ENCODE measurements at regions not wholly inside any gene's neighbourhood (a gene's known extent, or its start where the extent isn't known, plus 50 kb on each side); places are given as distances from the start of the nearest gene placed in this dataset.
"Not testable (repeated sequence)": the region's sequence is repeated elsewhere in the genome, so short reads cannot be mapped to it uniquely, and the experiment has no call there.

- in situ Hi-C loops (cut with MboI), result no loop called here
- H3K9me3 ChIP-seq (ENCODE audit: low read depth), result no peaks in the 10 kb centered on the region
- no peaks in the 10 kb centered on the region for H3K9me2 ChIP-seq (ENCODE audit: insufficient read depth)
- H2AFZ ChIP-seq, result no peak overlapping the region
- H4K20me1 ChIP-seq (ENCODE audit: insufficient read depth), result no peaks in the 10 kb centered on the region
- H3K4me2 ChIP-seq (ENCODE audit: unreplicated experiment), result no peak overlapping the region
- H3K4me1 ChIP-seq (ENCODE audit: insufficient read depth), result no peaks in the 10 kb centered on the region
- H3K36me3 ChIP-seq (ENCODE audit: low read depth), result no peaks in the 10 kb centered on the region
- H3K4me3 ChIP-seq, result no peak overlapping the region
- H3F3A ChIP-seq (ENCODE audit: insufficient read depth), result no peaks in the 10 kb centered on the region
- no peaks in the 10 kb centered on the region for H3K79me2 ChIP-seq (ENCODE audit: insufficient read depth)
- no peak overlapping the region for H3K27ac ChIP-seq
- TF ChIP-seq EZH2 (IDR thresholded peaks at IDR 0.05; ENCODE audit: insufficient read depth, poor library complexity, severe bottlenecking), result no peak
- TF ChIP-seq EZH2phosphoT487 (IDR thresholded peaks at IDR 0.05; ENCODE audit: insufficient read depth, low read depth), result no peak
- no peak overlapping the region for H3K9ac ChIP-seq
- DNase-seq, result no peak
- 51 to 53% methylated on average over 3 of the region's 3 CpGs for WGBS, 2 experiments (ENCODE audit: low coverage in 1 of 2, low lambda C conversion rate in 2 of 2, missing lambda C conversion rate in 2 of 2)
- no peaks in the 10 kb centered on the region for H3K27me3 ChIP-seq (replicated peaks; ENCODE audit: insufficient read depth)
Measured at GRCh38 chr2:187617120-187617519, 62.9 kb upstream of the TFPI start.

GRCh38 chr2:187617905-187618304 is 63.7 kb upstream of the TFPI start:
- H4K20me1 ChIP-seq (ENCODE audit: insufficient read depth), result no peaks in the 10 kb centered on the region
- no peaks in the 10 kb centered on the region for H3K79me2 ChIP-seq (ENCODE audit: insufficient read depth)
- no peaks in the 10 kb centered on the region for H3K4me1 ChIP-seq (ENCODE audit: insufficient read depth)
- in situ Hi-C loops (cut with MboI), result no loop called here
- no peak overlapping the region for H3K9ac ChIP-seq
- H3K4me3 ChIP-seq, result no peak overlapping the region
- H3K9me2 ChIP-seq (ENCODE audit: insufficient read depth), result no peaks in the 10 kb centered on the region
- no peak for TF ChIP-seq EZH2 (IDR thresholded peaks at IDR 0.05; ENCODE audit: insufficient read depth, poor library complexity, severe bottlenecking)
- H3K27me3 ChIP-seq (replicated peaks; ENCODE audit: insufficient read depth), result no peaks in the 10 kb centered on the region
- DNase-seq, result no peak
- no peaks in the 10 kb centered on the region for H3K36me3 ChIP-seq (ENCODE audit: low read depth)
- no peaks in the 10 kb centered on the region for H3K9me3 ChIP-seq (ENCODE audit: low read depth)
- no peak overlapping the region for H3K4me2 ChIP-seq (ENCODE audit: unreplicated experiment)
- no peaks in the 10 kb centered on the region for H3F3A ChIP-seq (ENCODE audit: insufficient read depth)
- no peak overlapping the region for H2AFZ ChIP-seq
- no peak overlapping the region for H3K27ac ChIP-seq

GRCh38 chr2:187618813-187619212 is 64.6 kb upstream of the TFPI start:
- H3K4me2 ChIP-seq (ENCODE audit: unreplicated experiment), result no peak overlapping the region

GRCh38 chr2:187627153-187627552 is 72.9 kb upstream of the TFPI start:
- Histone ChIP-seq H4K20me1 (ENCODE audit: insufficient read depth) (no peaks in the 10 kb centered on the region), H3K79me2 (ENCODE audit: insufficient read depth) (no peaks in the 10 kb centered on the region), H3K27me3 (replicated peaks; ENCODE audit: insufficient read depth) (no peaks in the 10 kb centered on the region), H3K27ac (no peak overlapping the region), H3K4me3 (no peak overlapping the region), H3K4me2 (ENCODE audit: unreplicated experiment) (no peak overlapping the region), H3K9me3 (ENCODE audit: low read depth) (no peaks in the 10 kb centered on the region), H2AFZ (no peak overlapping the region), H3K9ac (no peak overlapping the region), H3K4me1 (ENCODE audit: insufficient read depth) (no peaks in the 10 kb centered on the region), H3F3A (ENCODE audit: insufficient read depth) (no peaks in the 10 kb centered on the region), H3K9me2 (ENCODE audit: insufficient read depth) (no peaks in the 10 kb centered on the region), H3K36me3 (ENCODE audit: low read depth) (no peaks in the 10 kb centered on the region)
- no peak for DNase-seq
- 83 to 87% methylated on average over 3 of the region's 3 CpGs for WGBS, 2 experiments (ENCODE audit: low coverage in 1 of 2, low lambda C conversion rate in 2 of 2, missing lambda C conversion rate in 2 of 2)
- TF ChIP-seq EZH2 (IDR thresholded peaks at IDR 0.05; ENCODE audit: insufficient read depth, poor library complexity, severe bottlenecking) (no peak), EZH2phosphoT487 (IDR thresholded peaks at IDR 0.05; ENCODE audit: insufficient read depth, low read depth) (no peak)
- in situ Hi-C loops (cut with MboI), result no loop called here

More at GRCh38 chr2:187618813-187619212, 64.6 kb upstream of the TFPI start:
- WGBS, 2 experiments (ENCODE audit: low coverage in 1 of 2, low lambda C conversion rate in 2 of 2, missing lambda C conversion rate in 2 of 2), result 48 to 55% methylated on average over 2 of the region's 2 CpGs
- H2AFZ ChIP-seq, result no peak overlapping the region
- no peaks in the 10 kb centered on the region for H3K36me3 ChIP-seq (ENCODE audit: low read depth)
- H3K27me3 ChIP-seq (replicated peaks; ENCODE audit: insufficient read depth), result no peaks in the 10 kb centered on the region
- H3K27ac ChIP-seq, result no peak overlapping the region
- H3K4me1 ChIP-seq (ENCODE audit: insufficient read depth), result no peaks in the 10 kb centered on the region
- no peaks in the 10 kb centered on the region for H3F3A ChIP-seq (ENCODE audit: insufficient read depth)
- H3K9me3 ChIP-seq (ENCODE audit: low read depth), result no peaks in the 10 kb centered on the region
- no peaks in the 10 kb centered on the region for H3K79me2 ChIP-seq (ENCODE audit: insufficient read depth)
- no peak for TF ChIP-seq EZH2phosphoT487 (IDR thresholded peaks at IDR 0.05; ENCODE audit: insufficient read depth, low read depth)
- TF ChIP-seq EZH2 (IDR thresholded peaks at IDR 0.05; ENCODE audit: insufficient read depth, poor library complexity, severe bottlenecking), result no peak
- H3K4me3 ChIP-seq, result no peak overlapping the region
- H3K9me2 ChIP-seq (ENCODE audit: insufficient read depth), result no peaks in the 10 kb centered on the region
- H4K20me1 ChIP-seq (ENCODE audit: insufficient read depth), result no peaks in the 10 kb centered on the region
- H3K9ac ChIP-seq, result no peak overlapping the region
- in situ Hi-C loops (cut with MboI), result no loop called here
- DNase-seq, result peak; percentile 41

- H3K9me3 ChIP-seq (ENCODE audit: low read depth); H3K9ac ChIP-seq; H4K20me1 ChIP-seq (ENCODE audit: insufficient read depth); H3F3A ChIP-seq (ENCODE audit: insufficient read depth); H3K79me2 ChIP-seq (ENCODE audit: insufficient read depth); H3K4me1 ChIP-seq (ENCODE audit: insufficient read depth); H3K4me3 ChIP-seq; in situ Hi-C loops (cut with MboI); H3K27me3 ChIP-seq (replicated peaks; ENCODE audit: insufficient read depth); H3K9me2 ChIP-seq (ENCODE audit: insufficient read depth); DNase-seq; H3K36me3 ChIP-seq (ENCODE audit: low read depth); H3K4me2 ChIP-seq (ENCODE audit: unreplicated experiment); H2AFZ ChIP-seq; H3K27ac ChIP-seq: not testable (repeated sequence)
- WGBS, 2 experiments (ENCODE audit: low coverage in 1 of 2, low lambda C conversion rate in 2 of 2, missing lambda C conversion rate in 2 of 2), result 95 to 97% methylated on average over 10 to 53 of the region's 53 CpGs
Measured at GRCh38 chr2:187636731-187637391, 82.6 kb upstream of the TFPI start.

GRCh38 chr2:187637392-187637740 is 83.1 kb upstream of the TFPI start:
- H3K4me2 ChIP-seq (ENCODE audit: unreplicated experiment); H3K9me2 ChIP-seq (ENCODE audit: insufficient read depth); H3K4me1 ChIP-seq (ENCODE audit: insufficient read depth); H2AFZ ChIP-seq; in situ Hi-C loops (cut with MboI); H3K4me3 ChIP-seq; H3K9ac ChIP-seq; H3K27me3 ChIP-seq (replicated peaks; ENCODE audit: insufficient read depth); H3K27ac ChIP-seq; DNase-seq; H3K9me3 ChIP-seq (ENCODE audit: low read depth); H3K79me2 ChIP-seq (ENCODE audit: insufficient read depth); H4K20me1 ChIP-seq (ENCODE audit: insufficient read depth); H3F3A ChIP-seq (ENCODE audit: insufficient read depth); H3K36me3 ChIP-seq (ENCODE audit: low read depth): not testable (repeated sequence)
- 81 to 89% methylated on average over 14 to 19 of the region's 19 CpGs for WGBS, 2 experiments (ENCODE audit: low coverage in 1 of 2, low lambda C conversion rate in 2 of 2, missing lambda C conversion rate in 2 of 2)

GRCh38 chr2:187637771-187638170 is 83.5 kb upstream of the TFPI start:
- H3F3A ChIP-seq (ENCODE audit: insufficient read depth); H3K27me3 ChIP-seq (replicated peaks; ENCODE audit: insufficient read depth); H3K27ac ChIP-seq; in situ Hi-C loops (cut with MboI); H4K20me1 ChIP-seq (ENCODE audit: insufficient read depth); H3K9me3 ChIP-seq (ENCODE audit: low read depth); H3K4me1 ChIP-seq (ENCODE audit: insufficient read depth); H3K4me2 ChIP-seq (ENCODE audit: unreplicated experiment); H3K9me2 ChIP-seq (ENCODE audit: insufficient read depth); DNase-seq; H3K36me3 ChIP-seq (ENCODE audit: low read depth); H3K4me3 ChIP-seq; H2AFZ ChIP-seq; H3K9ac ChIP-seq; H3K79me2 ChIP-seq (ENCODE audit: insufficient read depth): not testable (repeated sequence)
- WGBS, 2 experiments (ENCODE audit: low coverage in 1 of 2, low lambda C conversion rate in 2 of 2, missing lambda C conversion rate in 2 of 2), result 83 to 90% methylated on average over 20 of the region's 20 CpGs

All from GM23248 (cell line).